H9 (cell line): ENCODE measurements at regions not wholly inside any gene's neighbourhood (a gene's known extent, or its start where the extent isn't known, plus 50 kb on each side); places are given as distances from the start of the nearest gene placed in this dataset.

Experiments used
- DNase-seq: peaks from one replicate; pipeline ENCODE4 v3.0.0-alpha.2; 2017
- H2AFZ ChIP-seq: one replicate; pipeline ENCODE4 v1.6.1; 2013; ENCODE audit warnings: mild to moderate bottlenecking, low read length, control low read depth, moderate library complexity
- H2AK5ac ChIP-seq: 2 replicates; pipeline ENCODE4 v1.6.1; 2013; ENCODE audit warnings: low read length, control low read depth, mixed read lengths; ENCODE audit not compliant: insufficient read length
- H2BK120ac ChIP-seq: one replicate; pipeline ENCODE4 v1.6.1; 2013; ENCODE audit warnings: low read depth, mild to moderate bottlenecking, low read length, control low read depth, inconsistent platforms; ENCODE audit not compliant: poor library complexity, severe bottlenecking
- H2BK12ac ChIP-seq: 2 replicates; pipeline ENCODE4 v1.6.1; 2013; ENCODE audit warnings: low read length, control low read depth, mixed read lengths, low read depth; ENCODE audit not compliant: insufficient read length
- H2BK15ac ChIP-seq: 2 replicates; pipeline ENCODE4 v1.6.1; 2013; ENCODE audit warnings: low read depth, low read length, control low read depth
- H2BK20ac ChIP-seq: one replicate; pipeline ENCODE4 v1.6.1; 2013; ENCODE audit warnings: low read depth, mild to moderate bottlenecking, low read length, control low read depth, inconsistent platforms; ENCODE audit not compliant: poor library complexity, severe bottlenecking
- H2BK5ac ChIP-seq: 2 replicates; pipeline ENCODE4 v1.6.1; 2013; ENCODE audit warnings: low read length, control low read depth, mixed read lengths; ENCODE audit not compliant: insufficient read length
- H3K14ac ChIP-seq: 2 replicates; pipeline ENCODE4 v1.6.1; 2013; ENCODE audit warnings: low read length, control low read depth; ENCODE audit not compliant: insufficient read depth
- H3K18ac ChIP-seq: 2 replicates; pipeline ENCODE4 v1.6.1; 2013; ENCODE audit warnings: low read depth, mild to moderate bottlenecking, mixed read lengths, low read length, control low read depth; ENCODE audit not compliant: insufficient read length
- H3K23ac ChIP-seq: 2 replicates; pipeline ENCODE4 v1.6.1; 2013; ENCODE audit warnings: low read length, control low read depth, mixed read lengths, low read depth; ENCODE audit not compliant: insufficient read length
- H3K23me2 ChIP-seq: 2 replicates; pipeline ENCODE4 v1.6.1; 2013; ENCODE audit warnings: low read depth, mild to moderate bottlenecking, mixed read lengths, low read length, control low read depth; ENCODE audit not compliant: insufficient read length, poor library complexity, severe bottlenecking
- H3K27ac ChIP-seq: 2 replicates; pipeline ENCODE4 v1.5.1; 2013; ENCODE audit warnings: low read length, control low read depth, mixed read lengths, low read depth; ENCODE audit not compliant: insufficient read length
- H3K27me3 ChIP-seq: 2 replicates; pipeline ENCODE4 v1.6.1; 2013; ENCODE audit warnings: low read length, control low read depth, inconsistent platforms; ENCODE audit not compliant: insufficient read depth
- H3K4ac ChIP-seq: 2 replicates; pipeline ENCODE4 v1.6.1; 2013; ENCODE audit warnings: low read depth, mild to moderate bottlenecking, control low read depth, inconsistent platforms, low read length, moderate library complexity
- H3K4me1 ChIP-seq: 2 replicates; pipeline ENCODE4 v1.6.1; 2013; ENCODE audit warnings: low read length, control low read depth, inconsistent platforms; ENCODE audit not compliant: insufficient read depth
- H3K4me2 ChIP-seq: 2 replicates; pipeline ENCODE4 v1.6.1; 2013; ENCODE audit warnings: low read length, control low read depth, mixed read lengths; ENCODE audit not compliant: insufficient read length, insufficient read depth
- H3K56ac ChIP-seq: 2 replicates; pipeline ENCODE4 v1.6.1; 2013; ENCODE audit warnings: low read depth, mild to moderate bottlenecking, mixed read lengths, low read length, control low read depth; ENCODE audit not compliant: insufficient read length
- H3K79me1 ChIP-seq: 2 replicates; pipeline ENCODE4 v1.6.1; 2013; ENCODE audit warnings: low read depth, mild to moderate bottlenecking, moderate library complexity, low read length, control low read depth, inconsistent platforms; ENCODE audit not compliant: insufficient read depth, poor library complexity, severe bottlenecking
- H3K79me2 ChIP-seq: 2 replicates; pipeline ENCODE4 v1.6.1; 2013; ENCODE audit warnings: low read length, control low read depth, inconsistent platforms; ENCODE audit not compliant: insufficient read depth
- H3K9ac ChIP-seq: 2 replicates; pipeline ENCODE4 v1.6.1; 2013; ENCODE audit warnings: low read length, control low read depth, mixed read lengths; ENCODE audit not compliant: insufficient read length; ENCODE audit errors: extremely low read depth
- H3K9me3 ChIP-seq: one replicate; pipeline ENCODE4 v1.6.1; 2013; ENCODE audit warnings: low read depth, low read length, inconsistent platforms; ENCODE audit not compliant: control insufficient read depth
- H3T11ph ChIP-seq: one replicate; pipeline ENCODE4 v1.6.1; 2013; ENCODE audit warnings: mild to moderate bottlenecking, low read length, control low read depth, inconsistent platforms
- H4K20me1 ChIP-seq: one replicate; pipeline ENCODE4 v1.6.1; 2013; ENCODE audit not compliant: control insufficient read depth, insufficient read length, insufficient read depth
- H4K5ac ChIP-seq: 2 replicates; pipeline ENCODE4 v1.6.1; 2013; ENCODE audit warnings: low read depth, mild to moderate bottlenecking, mixed read lengths, low read length, control low read depth; ENCODE audit not compliant: insufficient read length
- H4K8ac ChIP-seq: replicated peaks from 2 replicates; pipeline ENCODE4 v1.6.1; 2013; ENCODE audit warnings: low read length, control low read depth, mixed read lengths, low read depth; ENCODE audit not compliant: insufficient read length
- H4K91ac ChIP-seq: 2 replicates; pipeline ENCODE4 v1.6.1; 2013; ENCODE audit warnings: low read depth, mild to moderate bottlenecking, moderate library complexity, mixed read lengths, low read length, control low read depth; ENCODE audit not compliant: insufficient read length
- H3K27ac Mint-ChIP-seq, 3 experiments: 2 replicates in 2 of 3; 3 replicates in 1 of 3; pipeline ENCODE4 v1.8.0; 2020 to 2021; ENCODE audit warnings: mixed read lengths in 3 of 3, mild to moderate bottlenecking in 1 of 3, moderate library complexity in 1 of 3
- H3K27me3 Mint-ChIP-seq: 2 replicates; pipeline ENCODE4 v1.8.0; 2021; ENCODE audit warnings: low read depth, mild to moderate bottlenecking, moderate library complexity, mixed read lengths
- H3K36me3 Mint-ChIP-seq, 3 experiments: 2 replicates in 2 of 3; 3 replicates in 1 of 3; pipeline ENCODE4 v1.8.0; 2020 to 2021; ENCODE audit warnings: low read depth in 3 of 3, mixed read lengths in 3 of 3; ENCODE audit not compliant: insufficient read depth in 1 of 3
- H3K4me1 Mint-ChIP-seq, 2 experiments: 2 replicates each; pipeline ENCODE4 v1.8.0; 2020; ENCODE audit warnings: mixed read lengths in 2 of 2
- H3K4me3 Mint-ChIP-seq, 2 experiments: 2 replicates in 1 of 2; 3 replicates in 1 of 2; pipeline ENCODE4 v1.8.0; 2020 to 2021; ENCODE audit warnings: mild to moderate bottlenecking in 2 of 2, mixed read lengths in 2 of 2, moderate library complexity in 1 of 2
- H3K9me3 Mint-ChIP-seq, 2 experiments: 2 replicates in 1 of 2; 3 replicates in 1 of 2; pipeline ENCODE4 v1.8.0; 2020; ENCODE audit warnings: mild to moderate bottlenecking in 2 of 2, mixed read lengths in 2 of 2, moderate library complexity in 1 of 2
- CTCF ChIP-seq: fragments of 200-600 bp; sonication (generic); conservative IDR thresholded peaks from 3 replicates; pipeline ENCODE4 v1.8.0; 2021; ENCODE audit warnings: antibody characterized with exemption, mild to moderate bottlenecking
- WGBS: extraction: QIAGEN DNeasy Blood & Tissue Kit; methylation state at CpG from one replicate; pipeline ENCODE4 v1.1.7; 2013; ENCODE audit warnings: missing lambda C conversion rate, low lambda C conversion rate, mixed read lengths; ENCODE audit not compliant: insufficient read length; ENCODE audit errors: extremely low coverage; 5-methylcytosine and 5-hydroxymethylcytosine counted together

DNA sequence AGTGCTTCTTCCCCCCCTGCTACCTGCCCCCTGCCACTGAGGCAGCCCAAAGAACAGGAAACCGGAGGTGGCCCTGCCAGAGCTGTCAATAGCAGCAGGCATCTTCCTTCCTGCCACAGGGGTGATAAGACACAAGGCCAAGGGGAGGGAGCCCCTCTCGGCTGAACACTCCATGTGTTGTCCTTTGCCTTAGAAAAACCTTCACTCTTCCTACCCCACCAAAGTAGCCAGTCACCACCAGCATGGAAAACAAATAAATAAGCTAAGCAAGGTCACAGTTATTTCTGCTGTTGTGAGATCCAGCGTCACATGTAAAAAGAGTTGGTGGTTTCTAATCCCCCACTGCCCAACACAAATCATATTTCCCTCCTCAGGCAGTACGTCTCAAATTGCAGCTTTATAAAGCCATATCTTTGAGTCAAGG lies 104.8 kb upstream of the DPT start:
- no peak overlapping the region for H3K4ac ChIP-seq
- H2BK120ac ChIP-seq = no peak overlapping the region
- H2BK20ac ChIP-seq = no peak overlapping the region
- DNase-seq = no peak
- no peak overlapping the region for H3K27ac ChIP-seq
- H3K4me1 Mint-ChIP-seq = peaks cover 13 to 27% of the 10 kb centered on the region in 2 experiments
- H2BK5ac ChIP-seq = no peak overlapping the region
- no peak overlapping the region for H3K4me3 Mint-ChIP-seq
- no peak overlapping the region for H3K23ac ChIP-seq
- no peaks in the 10 kb centered on the region for H3K79me1 ChIP-seq
- no peaks in the 10 kb centered on the region for H3K27me3 ChIP-seq
- no peak overlapping the region for H3K18ac ChIP-seq
- H2BK12ac ChIP-seq = no peak overlapping the region
- no peaks in the 10 kb centered on the region for H3K27me3 Mint-ChIP-seq
- no peak overlapping the region for H3K56ac ChIP-seq
- no peak overlapping the region for H4K91ac ChIP-seq
- peaks cover 17 to 21% of the 10 kb centered on the region in 2 experiments for H3K9me3 Mint-ChIP-seq
- H3T11ph ChIP-seq = no peak overlapping the region
- no peaks in the 10 kb centered on the region for H3K4me1 ChIP-seq
- no peak overlapping the region for H4K8ac ChIP-seq
- H3K79me2 ChIP-seq = no peaks in the 10 kb centered on the region
- no peaks in the 10 kb centered on the region for H3K23me2 ChIP-seq
- no peak overlapping the region for H3K27ac Mint-ChIP-seq
- no CpG with 5 or more reads among the region's 4 CpGs for WGBS
- no peak overlapping the region for H3K14ac ChIP-seq
- no peak overlapping the region for H4K5ac ChIP-seq
- no peak overlapping the region for H2AK5ac ChIP-seq
- no peak for TF ChIP-seq CTCF
- H3K4me2 ChIP-seq = no peak overlapping the region
- no peak overlapping the region for H2AFZ ChIP-seq
- peaks cover 0 to 10% (median 5%) of the 10 kb centered on the region in 3 experiments; a peak in 3 of 7 replicates for H3K36me3 Mint-ChIP-seq
- no peaks in the 10 kb centered on the region for H3K9me3 ChIP-seq
- no peak overlapping the region for H2BK15ac ChIP-seq
- no peaks in the 10 kb centered on the region for H4K20me1 ChIP-seq
- no peak overlapping the region for H3K9ac ChIP-seq
